GM20000 (cell line): ENCODE measurements at regions not wholly inside any gene's neighbourhood (a gene's known extent, or its start where the extent isn't known, plus 50 kb on each side); places are given as distances from the start of the nearest gene placed in this dataset.

ENCODE experiments used
- DNase-seq: peaks from one replicate; pipeline ENCODE4 v3.0.0; 2012; ENCODE audit warnings: low spot score
- CTCF ChIP-seq: IDR thresholded peaks from 2 replicates; pipeline ENCODE4 v1.5.1; 2012; ENCODE audit warnings: mild to moderate bottlenecking, control low read depth; ENCODE audit errors: extremely low read depth, missing control alignments

- TF ChIP-seq CTCF = no peak
Measured at GRCh38 chr2:8571792-8572499, 109.9 kb upstream of the ID2 start.

DNA sequence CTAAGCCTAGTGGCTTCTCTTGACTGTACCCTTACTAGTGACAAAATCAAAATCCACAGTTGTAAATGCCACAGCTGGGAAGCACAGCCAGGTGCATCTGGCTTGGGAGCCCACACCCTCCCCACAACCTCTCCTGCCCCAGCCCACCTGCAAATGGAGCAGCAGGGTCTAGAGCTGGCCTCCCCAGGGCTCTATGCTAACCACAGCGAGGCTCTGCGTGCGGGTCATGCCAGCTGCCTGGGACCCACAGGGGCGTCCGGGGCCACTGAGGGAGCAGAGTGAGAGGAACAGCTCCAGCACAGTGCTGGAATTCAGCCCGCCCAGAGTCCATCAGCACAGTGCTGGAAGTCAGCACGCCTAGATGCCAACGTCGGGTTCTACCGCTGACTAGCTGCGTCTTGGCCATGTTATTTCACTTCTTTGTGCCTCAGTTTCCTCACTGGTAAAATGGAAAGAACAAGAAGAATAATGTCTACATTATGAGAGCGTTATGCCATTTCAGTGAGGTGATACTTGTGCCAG, 109.1 kb upstream of the ID2 start:
- no peak for DNase-seq
- TF ChIP-seq CTCF = no peak

More at GRCh38 chr2:8571792-8572499, 109.9 kb upstream of the ID2 start:
- no peak for DNase-seq

GRCh38 chr2:8573234-8573941, 108.5 kb upstream of the ID2 start:
- no peak for TF ChIP-seq CTCF
- no peak for DNase-seq

DNA sequence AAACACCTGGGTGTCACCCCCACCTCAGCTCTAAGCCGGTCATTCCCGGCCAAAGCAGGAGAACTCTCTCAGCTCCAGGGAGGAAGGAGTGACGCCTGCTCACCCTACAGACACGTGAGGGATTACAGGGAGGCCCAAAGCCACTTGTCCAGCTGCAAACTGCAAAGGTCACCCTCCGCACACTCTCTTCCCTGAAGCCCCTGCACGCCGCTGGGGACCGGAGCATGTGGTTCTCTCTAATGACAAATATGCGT, 108.0 kb upstream of the ID2 start:
- DNase-seq = no peak
- TF ChIP-seq CTCF = no peak

DNA sequence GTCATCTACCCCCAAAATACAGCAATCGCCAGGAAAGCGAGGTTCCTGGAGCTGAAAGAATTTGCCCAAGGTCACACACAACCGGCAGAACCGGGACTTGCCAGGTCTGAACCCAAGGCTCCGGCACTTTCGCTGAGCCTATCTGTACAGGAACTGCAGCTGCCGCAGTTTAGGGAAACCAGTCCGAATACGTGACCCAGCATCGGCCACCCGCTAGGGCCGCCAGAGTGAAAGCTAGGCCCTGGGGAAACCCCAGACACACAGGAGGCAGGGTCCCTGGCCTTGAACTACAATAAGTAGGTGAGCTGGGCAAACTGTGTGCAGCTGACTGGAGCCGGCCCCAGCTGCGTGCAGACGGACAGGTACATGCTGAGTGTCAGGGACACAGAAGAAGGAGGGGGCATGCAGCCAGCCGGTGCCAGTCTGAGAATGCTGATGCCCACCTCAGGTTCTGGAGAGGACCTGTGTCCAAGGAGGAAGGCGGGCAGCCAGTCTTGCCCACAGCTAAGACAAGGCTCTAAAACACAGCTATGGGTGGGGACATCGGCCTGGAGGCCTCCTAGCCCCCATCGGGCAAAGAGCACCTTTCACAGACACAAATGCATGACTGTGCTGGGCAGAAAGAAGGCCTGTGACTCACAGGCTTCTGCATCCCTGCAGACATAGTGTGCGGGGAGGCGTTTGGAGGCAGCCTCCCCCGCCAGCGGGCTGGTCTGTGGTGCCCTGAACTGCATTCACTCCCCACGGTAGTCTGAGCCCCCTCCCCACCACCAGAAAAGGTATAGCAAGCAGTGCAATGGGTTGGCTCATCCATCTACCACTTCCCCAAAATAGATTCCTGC, 107.4 kb upstream of the ID2 start:
- peak; percentile 72 for DNase-seq
- no peak for TF ChIP-seq CTCF

GRCh38 chr2:8575038-8575833, 106.6 kb upstream of the ID2 start:
- TF ChIP-seq CTCF = no peak
- no peak for DNase-seq
